HG03175 (cell line): ENCODE measurements at regions not wholly inside any gene's neighbourhood (a gene's known extent, or its start where the extent isn't known, plus 50 kb on each side); places are given as distances from the start of the nearest gene placed in this dataset.
"Not testable (repeated sequence)": the region's sequence is repeated elsewhere in the genome, so short reads cannot be mapped to it uniquely, and the experiment has no call there.

Experiments
- ATAC-seq: cut with Tn5 transposase; IDR thresholded peaks from one replicate; pipeline ENCODE4 v1.9.1; 2021; ENCODE audit warnings: mild to moderate bottlenecking, moderate library complexity; ENCODE audit not compliant: unreplicated experiment

- ATAC-seq = no peak
Observed at GRCh38 chr7:68707159-68707558, 891.1 kb upstream of the AUTS2 start.

- ATAC-seq = no peak
Observed at GRCh38 chr7:68707958-68708357, 890.3 kb upstream of the AUTS2 start.

- no peak for ATAC-seq
Observed at GRCh38 chr7:68712956-68713495, 885.2 kb upstream of the AUTS2 start.

- ATAC-seq = not testable (repeated sequence)
Observed at GRCh38 chr7:68714135-68714534, 884.1 kb upstream of the AUTS2 start.

- ATAC-seq = no peak
Observed at GRCh38 chr7:68715907-68716306, 882.4 kb upstream of the AUTS2 start.

GRCh38 chr7:68717176-68717575, 881.1 kb upstream of the AUTS2 start:
- ATAC-seq = no peak

- no peak for ATAC-seq
Observed at GRCh38 chr7:68718097-68718551, 880.2 kb upstream of the AUTS2 start.

- ATAC-seq = no peak
Observed at GRCh38 chr7:68720697-68721096, 877.6 kb upstream of the AUTS2 start.

GRCh38 chr7:68722044-68722443, 876.2 kb upstream of the AUTS2 start:
- ATAC-seq = no peak

- no peak for ATAC-seq
Observed at GRCh38 chr7:68724965-68725364, 873.3 kb upstream of the AUTS2 start.

- ATAC-seq = no peak
Observed at GRCh38 chr7:68725843-68726785, 872.2 kb upstream of the AUTS2 start.

GRCh38 chr7:68728720-68729119, 869.6 kb upstream of the AUTS2 start:
- ATAC-seq = not testable (repeated sequence)

- no peak for ATAC-seq
Observed at GRCh38 chr7:68729371-68729770, 868.9 kb upstream of the AUTS2 start.

- ATAC-seq = no peak
Observed at GRCh38 chr7:68730194-68730593, 868.1 kb upstream of the AUTS2 start.

- ATAC-seq = no peak
Observed at GRCh38 chr7:68730964-68731363, 867.3 kb upstream of the AUTS2 start.

- ATAC-seq = no peak
Observed at GRCh38 chr7:68733219-68734153, 864.8 kb upstream of the AUTS2 start.

- ATAC-seq = no peak
Observed at GRCh38 chr7:68734431-68734830, 863.8 kb upstream of the AUTS2 start.

GRCh38 chr7:68739306-68739705, 859.0 kb upstream of the AUTS2 start:
- ATAC-seq = no peak

- no peak for ATAC-seq
Observed at GRCh38 chr7:68744036-68744435, 854.2 kb upstream of the AUTS2 start.

- ATAC-seq = no peak
Observed at GRCh38 chr7:68748934-68749900, 849.1 kb upstream of the AUTS2 start.
